HG02759 (cell line): ENCODE measurements at regions not wholly inside any gene's neighbourhood (a gene's known extent, or its start where the extent isn't known, plus 50 kb on each side); places are given as distances from the start of the nearest gene placed in this dataset.
"Not testable (repeated sequence)": the region's sequence is repeated elsewhere in the genome, so short reads cannot be mapped to it uniquely, and the experiment has no call there.

ENCODE experiments used
- ATAC-seq: cut with Tn5 transposase; IDR thresholded peaks from one replicate; pipeline ENCODE4 v1.9.1; 2021; ENCODE audit warnings: mild to moderate bottlenecking, moderate library complexity; ENCODE audit not compliant: unreplicated experiment

- ATAC-seq, result no peak
These were observed 1028.6 kb downstream of the CDH9 start for GRCh38 chr5:26009742-26010141.

DNA sequence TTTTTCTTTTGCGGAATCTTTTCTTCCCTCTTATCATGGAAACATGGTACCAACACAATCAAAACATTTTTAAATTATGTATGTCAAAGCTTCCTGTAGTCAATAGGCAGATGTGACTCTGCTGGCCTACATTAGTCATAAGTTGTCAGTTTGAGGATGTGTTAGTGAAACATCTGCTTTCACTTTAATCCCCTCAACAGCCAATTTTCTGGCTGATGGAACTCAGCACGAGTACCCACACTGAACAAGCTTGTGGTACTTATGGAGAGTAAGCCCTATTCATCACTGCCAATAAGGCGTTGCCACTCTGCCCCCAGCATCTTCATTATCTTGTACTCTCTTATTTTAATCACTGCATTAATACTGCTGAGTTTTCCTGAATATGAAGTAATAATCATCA lies 1034.4 kb downstream of the CDH9 start:
- no peak for ATAC-seq

GRCh38 chr5:25995209-25995608 lies 1043.2 kb downstream of the CDH9 start:
- no peak for ATAC-seq

- no peak for ATAC-seq
These were observed 1044.7 kb downstream of the CDH9 start for GRCh38 chr5:25993701-25994100.

GRCh38 chr5:25991639-25992038 lies 1046.7 kb downstream of the CDH9 start:
- no peak for ATAC-seq

DNA sequence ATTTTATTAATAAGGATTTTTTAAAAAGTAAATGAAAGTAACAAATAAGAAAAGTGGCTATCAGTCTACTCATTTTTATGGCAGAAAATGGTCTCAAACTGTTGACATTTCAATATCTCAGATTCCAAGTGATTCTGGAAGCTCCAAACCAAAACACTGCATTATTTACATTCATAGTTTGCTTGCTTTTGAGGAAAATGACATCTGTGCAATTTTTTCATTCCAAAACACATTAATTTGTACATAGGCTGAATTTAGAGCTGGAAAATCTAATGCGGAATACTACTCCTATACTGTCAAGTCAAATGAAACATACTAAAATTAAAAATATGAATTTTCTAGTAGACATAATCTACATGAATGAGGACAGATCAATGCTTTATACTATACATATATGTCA lies 1047.6 kb downstream of the CDH9 start:
- no peak for ATAC-seq

GRCh38 chr5:25979086-25979485 lies 1059.3 kb downstream of the CDH9 start:
- ATAC-seq, result no peak

DNA sequence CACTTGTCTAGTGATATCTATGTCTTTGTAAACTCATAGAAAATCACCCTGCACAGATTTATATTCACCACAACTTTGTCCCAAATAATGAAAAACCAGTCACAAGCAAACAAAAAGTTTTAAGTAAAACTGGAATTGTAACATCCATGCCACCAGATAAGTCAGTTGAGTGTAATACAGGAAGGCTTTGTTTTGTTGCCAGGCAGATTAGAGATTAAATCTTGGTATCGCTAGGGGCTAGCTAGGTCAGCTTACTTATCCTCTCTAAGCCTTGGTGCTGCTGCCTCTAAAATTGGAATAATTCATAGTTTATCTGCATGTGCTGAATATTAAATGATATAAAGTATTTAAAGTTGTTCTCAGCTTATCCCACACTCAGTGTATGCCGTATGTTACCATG lies 1062.5 kb downstream of the CDH9 start:
- no peak for ATAC-seq

- no peak for ATAC-seq
These were observed 1063.9 kb downstream of the CDH9 start for GRCh38 chr5:25974451-25974850.

GRCh38 chr5:25970906-25971489 lies 1067.4 kb downstream of the CDH9 start:
- ATAC-seq, result no peak

- ATAC-seq, result not testable (repeated sequence)
These were observed 1069.3 kb downstream of the CDH9 start for GRCh38 chr5:25969042-25969441.

- ATAC-seq, result no peak
These were observed 1074.4 kb downstream of the CDH9 start for GRCh38 chr5:25964009-25964372.

GRCh38 chr5:25963251-25964008 lies 1075.0 kb downstream of the CDH9 start:
- no peak for ATAC-seq

DNA sequence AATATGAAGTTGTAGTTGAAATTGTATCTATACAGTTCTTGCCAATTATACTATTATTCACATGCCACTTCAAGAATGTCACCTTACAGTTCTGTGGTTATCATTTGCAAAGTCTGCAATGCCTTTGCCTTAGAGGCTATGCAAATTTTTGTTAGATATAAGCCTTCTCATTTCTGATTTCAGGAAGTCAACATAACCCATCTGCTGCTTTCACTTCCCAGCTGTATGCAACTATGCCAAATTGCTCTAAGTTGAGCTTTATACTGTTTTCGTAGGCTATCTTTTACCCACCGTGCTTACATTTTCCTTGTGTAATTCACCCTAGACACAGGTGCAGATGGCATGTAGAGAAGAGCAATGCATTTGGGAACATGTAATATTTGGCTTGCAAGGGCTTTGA lies 1083.0 kb downstream of the CDH9 start:
- ATAC-seq, result no peak

GRCh38 chr5:25950681-25951080 lies 1087.7 kb downstream of the CDH9 start:
- ATAC-seq, result no peak

- ATAC-seq, result no peak
These were observed 1090.1 kb downstream of the CDH9 start for GRCh38 chr5:25948278-25948677.

DNA sequence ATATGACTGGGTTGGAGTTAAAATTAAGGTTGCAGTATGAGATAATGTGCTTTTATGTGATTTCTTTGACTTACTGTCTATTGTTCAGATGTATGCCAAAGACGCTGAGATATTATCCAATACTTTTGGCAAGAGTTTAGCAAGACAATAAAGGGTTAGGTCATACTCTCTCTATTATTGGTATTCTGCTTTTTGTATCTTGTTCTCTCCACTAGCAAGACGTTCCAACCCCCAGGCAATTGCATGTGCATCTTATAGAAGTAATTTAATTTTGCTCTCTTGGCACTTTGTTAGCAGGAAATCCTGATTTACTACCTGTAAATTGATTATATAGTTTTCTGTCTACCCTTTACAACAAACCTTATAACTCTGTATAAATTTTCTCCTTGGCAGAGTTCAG lies 1093.6 kb downstream of the CDH9 start:
- no peak for ATAC-seq

DNA sequence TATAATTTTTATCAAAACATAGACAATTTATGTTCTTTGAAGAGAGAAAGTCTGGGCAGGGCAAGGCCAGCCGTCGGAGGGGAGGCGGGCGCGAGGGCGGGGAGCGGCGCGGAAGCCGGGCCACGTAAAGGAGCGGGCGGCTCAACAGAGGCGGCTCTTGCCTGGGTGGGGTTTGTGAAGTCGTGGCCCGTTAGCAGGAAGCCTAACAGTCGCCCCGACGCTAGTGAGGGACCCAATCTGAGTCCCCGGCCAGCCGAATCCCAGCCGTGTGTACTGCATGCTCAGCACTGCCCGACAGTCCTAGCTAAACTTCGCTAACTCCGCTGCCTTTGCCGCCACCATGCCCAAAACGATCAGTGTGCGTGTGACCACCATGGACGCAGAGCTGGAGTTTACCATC lies 1129.2 kb downstream of the CDH9 start:
- ATAC-seq, result no peak

GRCh38 chr5:25905646-25906045 lies 1132.7 kb downstream of the CDH9 start:
- ATAC-seq, result no peak

GRCh38 chr5:25892211-25892610 lies 1146.2 kb downstream of the CDH9 start:
- ATAC-seq, result no peak

- ATAC-seq, result no peak
These were observed 1146.7 kb downstream of the CDH9 start for GRCh38 chr5:25891691-25892090.

- no peak for ATAC-seq
These were observed 1156.9 kb downstream of the CDH9 start for GRCh38 chr5:25881318-25882036.
